Caco-2 (cell line): ENCODE measurements at regions not wholly inside any gene's neighbourhood (a gene's known extent, or its start where the extent isn't known, plus 50 kb on each side); places are given as distances from the start of the nearest gene placed in this dataset.

Source experiments
- BruUV-seq: library from RNA; stranded (reverse); fragments of 400-500 nt; replicated peaks from 2 replicates; lab custom pipeline; 2021; lab: Mats Ljungman, UMichigan
- CTCF ChIA-PET: fragments of 300-600 bp; sonication (Branson Sonifier 250); formaldehyde crosslinking; loops from one replicate; lab custom pipeline; 2022; ENCODE audit warnings: antibody characterized with exemption; lab: Charles Lee
- POLR2A ChIA-PET: fragments of 300-600 bp; sonication (Branson Sonifier 250); formaldehyde crosslinking; loops from one replicate; lab custom pipeline; 2022; ENCODE audit warnings: antibody characterized with exemption; lab: Charles Lee
- DNase-seq, 2 experiments: peaks; one replicate each; pipeline versions ENCODE4 v3.0.0 to v3.0.0-alpha.2; 2020 to 2022
- H3K27me3 ChIP-seq: replicated peaks from 2 replicates; pipeline ENCODE4 v1.6.0; 2011; ENCODE audit warnings: low read length; ENCODE audit not compliant: control insufficient read depth, insufficient read depth
- H3K36me3 ChIP-seq: 2 replicates; pipeline ENCODE4 v1.5.1; 2011; ENCODE audit warnings: low read length; ENCODE audit not compliant: control insufficient read depth, insufficient read depth
- H3K4me1 ChIP-seq: fragments of 250-450 bp; sonication (Bioruptor Pico); 2 replicates; pipeline ENCODE4 v1.5.1; 2020; ENCODE audit warnings: mild to moderate bottlenecking
- H3K4me3 ChIP-seq: 2 replicates; pipeline ENCODE4 v1.5.1; 2011; ENCODE audit warnings: low read depth, mild to moderate bottlenecking, control low read depth, low read length
- H3K9me3 ChIP-seq: fragments of 250-450 bp; sonication (Bioruptor Pico); 2 replicates; pipeline ENCODE4 v1.5.1; 2020; ENCODE audit warnings: mild to moderate bottlenecking, moderate library complexity
- H3K27ac Mint-ChIP-seq: one replicate; pipeline ENCODE4 v1.8.0; 2022; ENCODE audit warnings: mixed read lengths; ENCODE audit not compliant: unreplicated experiment
- H3K27me3 Mint-ChIP-seq: one replicate; pipeline ENCODE4 v1.8.0; 2022; ENCODE audit warnings: mixed read lengths; ENCODE audit not compliant: insufficient read depth, unreplicated experiment
- H3K36me3 Mint-ChIP-seq: one replicate; pipeline ENCODE4 v1.8.0; 2022; ENCODE audit warnings: mild to moderate bottlenecking, mixed read lengths; ENCODE audit not compliant: insufficient read depth, unreplicated experiment
- H3K4me1 Mint-ChIP-seq: one replicate; pipeline ENCODE4 v1.8.0; 2022; ENCODE audit warnings: low read depth, mixed read lengths; ENCODE audit not compliant: unreplicated experiment
- H3K4me3 Mint-ChIP-seq: one replicate; pipeline ENCODE4 v1.8.0; 2022; ENCODE audit warnings: mild to moderate bottlenecking, moderate library complexity, mixed read lengths; ENCODE audit not compliant: unreplicated experiment
- H3K9me3 Mint-ChIP-seq: one replicate; pipeline ENCODE4 v1.8.0; 2022; ENCODE audit warnings: mixed read lengths; ENCODE audit not compliant: unreplicated experiment
- CTCF ChIP-seq, 2 experiments: fragments of 200-600 bp in 1 of 2; IDR thresholded peaks; 1 replicate in 1 of 2; 2 replicates in 1 of 2; pipeline versions ENCODE4 v1.5.1 to v1.8.0; 2011 to 2022; ENCODE audit warnings: antibody characterized with exemption in 1 of 2, control low read depth in 1 of 2, inconsistent platforms in 1 of 2, low read depth in 1 of 2, low read length in 1 of 2, mild to moderate bottlenecking in 1 of 2, moderate library complexity in 1 of 2; ENCODE audit not compliant: insufficient read depth in 1 of 2, severe bottlenecking in 1 of 2, unreplicated experiment in 1 of 2
- intact Hi-C: fragments of 100-400 bp; cut with micrococcal nuclease; formaldehyde crosslinking; loops from one replicate; pipeline ENCODE4 v1.10.0; 2022; ENCODE audit not compliant: unreplicated experiment

GRCh38 chr10:78740976-78741915 is 327.5 kb upstream of the ZMIZ1 start:
- CTCF ChIA-PET = interaction anchor here (0.5 kb wide), 1 partner anchor 318 kb away, joined by 3 read pairs; no protein-coding TSS in a partner anchor
- no peaks in the 10 kb centered on the region for H3K36me3 ChIP-seq
- no TSS peak for BruUV-seq
- no peak overlapping the region for H3K27ac Mint-ChIP-seq
- H3K27me3 ChIP-seq = no peaks in the 10 kb centered on the region
- POLR2A ChIA-PET = no interaction called here
- peaks cover 35% of the 10 kb centered on the region for H3K4me1 ChIP-seq
- DNase-seq = no peak
- peaks cover 35% of the 10 kb centered on the region for H3K4me1 Mint-ChIP-seq
- no peaks in the 10 kb centered on the region for H3K9me3 Mint-ChIP-seq
- H3K4me3 ChIP-seq = no peak overlapping the region
- no peak for TF ChIP-seq CTCF (IDR thresholded peaks at IDR 0.05; ENCODE audit: insufficient read depth in 1 of 2, low read depth in 1 of 2, low read length in 1 of 2, severe bottlenecking in 1 of 2, unreplicated experiment in 1 of 2)
- no peak overlapping the region for H3K4me3 Mint-ChIP-seq
- intact Hi-C loops = no loop called here
- no peaks in the 10 kb centered on the region for H3K36me3 Mint-ChIP-seq
- no peaks in the 10 kb centered on the region for H3K27me3 Mint-ChIP-seq
- no peaks in the 10 kb centered on the region for H3K9me3 ChIP-seq

- no TSS peak for BruUV-seq
- intact Hi-C loops = no loop called here
Observed at GRCh38 chr10:78742406-78742729, 326.4 kb upstream of the ZMIZ1 start.

More at GRCh38 chr10:78742406-78742729, 326.4 kb upstream of the ZMIZ1 start:
- H3K4me3 Mint-ChIP-seq = no peak overlapping the region
- DNase-seq = no peak
- no peaks in the 10 kb centered on the region for H3K27me3 Mint-ChIP-seq
- H3K4me1 ChIP-seq = peaks cover 46% of the 10 kb centered on the region
- H3K9me3 Mint-ChIP-seq = no peaks in the 10 kb centered on the region
- ChIA-PET POLR2A (no interaction called here), CTCF (no interaction called here)
- TF ChIP-seq CTCF (IDR thresholded peaks at IDR 0.05; ENCODE audit: insufficient read depth in 1 of 2, low read depth in 1 of 2, low read length in 1 of 2, severe bottlenecking in 1 of 2, unreplicated experiment in 1 of 2) = no peak
- no peaks in the 10 kb centered on the region for H3K36me3 Mint-ChIP-seq
- H3K9me3 ChIP-seq = no peaks in the 10 kb centered on the region
- no peak overlapping the region for H3K27ac Mint-ChIP-seq
- no peak overlapping the region for H3K4me3 ChIP-seq
- H3K4me1 Mint-ChIP-seq = peaks cover 46% of the 10 kb centered on the region
- H3K36me3 ChIP-seq = no peaks in the 10 kb centered on the region
- H3K27me3 ChIP-seq = no peaks in the 10 kb centered on the region
